GM12878 (cell line): ENCODE measurements at regions not wholly inside any gene's neighbourhood (a gene's known extent, or its start where the extent isn't known, plus 50 kb on each side); places are given as distances from the start of the nearest gene placed in this dataset.

Experiments
- ATAC-seq: fragments of 200-7000 bp; cut with Tn5 transposase; 3 replicates; pipeline ENCODE4 v1.9.1; 2020; ENCODE audit warnings: mild to moderate bottlenecking, moderate library complexity
- BruUV-seq: library from RNA; stranded (reverse); fragments of 400-500 nt; replicated peaks from 2 replicates; lab custom pipeline; 2021; lab: Mats Ljungman, UMichigan
- CTCF ChIA-PET: fragments of 300-600 bp; sonication (Branson Sonifier 250); formaldehyde crosslinking; extraction: SDS; loops from one replicate; lab custom pipeline; 2021; ENCODE audit warnings: inconsistent platforms; lab: Yijun Ruan, JAX
- POLR2A ChIA-PET: fragments of 350-600 bp; formaldehyde crosslinking; extraction: SDS; loops from one replicate; lab custom pipeline; 2021; ENCODE audit warnings: inconsistent platforms; lab: Charles Lee
- RAD21 ChIA-PET: fragments of 300-600 bp; sonication (Branson Sonifier 250); formaldehyde crosslinking; loops from one replicate; lab custom pipeline; 2023; ENCODE audit warnings: antibody characterized with exemption; ENCODE audit not compliant: unreplicated experiment; lab: Charles Lee
- SMC1A ChIA-PET: fragments of 300-600 bp; sonication (Branson Sonifier 250); formaldehyde crosslinking; loops from one replicate; lab custom pipeline; 2023; ENCODE audit not compliant: unreplicated experiment, uncharacterized antibody; lab: Charles Lee
- DNase-seq: peaks from one replicate; pipeline ENCODE4 v3.0.0-alpha.2; 2011; ENCODE audit warnings: low read depth, low spot score
- FAIRE-seq: peaks from 3 replicates; lab custom pipeline; 2011; peaks lifted over from hg19 to GRCh38; lab: Jason Lieb, UNC
- H2AFZ ChIP-seq: 2 replicates; pipeline ENCODE4 v1.6.0; 2011; ENCODE audit warnings: low read depth, low read length, control low read depth; ENCODE audit not compliant: control insufficient read depth
- H3K27ac ChIP-seq: 2 replicates; pipeline ENCODE4 v1.5.1; 2011; ENCODE audit warnings: control low read depth; ENCODE audit not compliant: control insufficient read depth, insufficient read depth
- H3K27me3 ChIP-seq, 2 experiments: replicated peaks in 1 of 2; 2 replicates each; pipeline versions ENCODE4 v1.6.0 to v1.6.1; 2011; ENCODE audit warnings: low read length in 1 of 2; ENCODE audit not compliant: control insufficient read depth in 2 of 2, insufficient read depth in 2 of 2
- H3K36me3 ChIP-seq, 2 experiments: 2 replicates each; pipeline ENCODE4 v1.5.1; 2011; ENCODE audit warnings: low read length in 1 of 2; ENCODE audit not compliant: control insufficient read depth in 2 of 2, insufficient read depth in 2 of 2
- H3K4me1 ChIP-seq: 2 replicates; pipeline ENCODE4 v1.6.1; 2011; ENCODE audit warnings: mild to moderate bottlenecking, low read length, moderate library complexity, mixed read lengths; ENCODE audit not compliant: control insufficient read depth, insufficient read depth
- H3K4me2 ChIP-seq: 2 replicates; pipeline ENCODE4 v1.6.0; 2011; ENCODE audit warnings: control low read depth; ENCODE audit not compliant: control insufficient read depth, insufficient read depth
- H3K4me3 ChIP-seq: fragments of 200-600 bp; sonication (generic); 2 replicates; pipeline ENCODE4 v1.5.1; 2016
- H3K79me2 ChIP-seq: 2 replicates; pipeline ENCODE4 v1.6.0; 2011; ENCODE audit warnings: low read length; ENCODE audit not compliant: control insufficient read depth, insufficient read depth
- H3K9ac ChIP-seq: 2 replicates; pipeline ENCODE4 v1.8.0; 2011; ENCODE audit warnings: low read length, control low read depth, mixed read lengths; ENCODE audit not compliant: control insufficient read depth, insufficient read depth
- H3K9me3 ChIP-seq: replicated peaks from 3 replicates; pipeline ENCODE4 v1.5.1; 2011; ENCODE audit warnings: mild to moderate bottlenecking, low read length; ENCODE audit not compliant: control insufficient read depth, insufficient read depth
- H4K20me1 ChIP-seq: 2 replicates; pipeline ENCODE4 v1.6.0; 2011; ENCODE audit not compliant: control insufficient read depth, insufficient read depth
- CBFB ChIP-seq: IDR thresholded peaks from 2 replicates; pipeline ENCODE4 v1.6.1; 2016; ENCODE audit warnings: antibody characterized with exemption, low read depth
- GATAD2B ChIP-seq: fragments of 450-650 bp; conservative IDR thresholded peaks from 2 replicates; pipeline ENCODE4 v1.6.1; 2017; ENCODE audit warnings: low read depth, mild to moderate bottlenecking, moderate library complexity
- MEF2B ChIP-seq: fragments of 450-650 bp; IDR thresholded peaks from 2 replicates; pipeline ENCODE4 v1.6.1; 2018; ENCODE audit warnings: mild to moderate bottlenecking, moderate library complexity; ENCODE audit not compliant: partially characterized antibody, poor library complexity, severe bottlenecking
- MXI1 ChIP-seq: fragments of 150-350 bp; IDR thresholded peaks from 2 replicates; pipeline ENCODE4 v1.6.1; 2011; ENCODE audit warnings: low read depth, mild to moderate bottlenecking, inconsistent platforms, low read length, improper control_type of control experiment
- MYB ChIP-seq: fragments of 150-350 bp; IDR thresholded peaks from 2 replicates; pipeline ENCODE4 v1.6.1; 2014; ENCODE audit warnings: mild to moderate bottlenecking, low read depth, low read length, borderline replicate concordance
- NBN ChIP-seq: fragments of 450-650 bp; IDR thresholded peaks from 2 replicates; pipeline ENCODE4 v1.6.1; 2016
- NFXL1 ChIP-seq: fragments of 450-650 bp; IDR thresholded peaks from 2 replicates; pipeline ENCODE4 v1.6.1; 2017; ENCODE audit warnings: antibody characterized with exemption, mild to moderate bottlenecking, borderline replicate concordance
- NFYB ChIP-seq: IDR thresholded peaks from 2 replicates; pipeline ENCODE4 v1.6.1; 2011; ENCODE audit warnings: low read depth, mild to moderate bottlenecking, low read length, improper control_type of control experiment, moderate library complexity; ENCODE audit not compliant: insufficient read depth
- RCOR1 ChIP-seq: conservative IDR thresholded peaks from 2 replicates; pipeline ENCODE4 v1.6.1; 2012; ENCODE audit warnings: low read depth, low read length, improper control_type of control experiment
- TCF7 ChIP-seq: IDR thresholded peaks from 2 replicates; pipeline ENCODE4 v1.6.1; 2014; ENCODE audit warnings: antibody characterized with exemption, borderline replicate concordance
- ZNF24 ChIP-seq: fragments of 450-650 bp; IDR thresholded peaks from 2 replicates; pipeline ENCODE4 v1.6.1; 2017; ENCODE audit warnings: antibody characterized with exemption, mild to moderate bottlenecking
- WGBS: methylation state at CpG from one replicate; pipeline ENCODE4 v1.1.6; 2016; ENCODE audit warnings: low lambda C conversion rate; ENCODE audit not compliant: insufficient replicate concordance, insufficient coverage; ENCODE audit errors: missing lambda C conversion rate; 5-methylcytosine and 5-hydroxymethylcytosine counted together
- in situ Hi-C: fragments of 300-500 bp; cut with MboI; formaldehyde crosslinking; loops from 9 replicates; pipeline ENCODE4 v1.14.3; 2018; ENCODE audit warnings: mixed read lengths
- intact Hi-C: fragments of 100-400 bp; cut with micrococcal nuclease; formaldehyde crosslinking; loops from one replicate; pipeline ENCODE4 v1.14.2; 2022; ENCODE audit not compliant: unreplicated experiment
- TF ChIP-seq, protein P1 (sequence below): IDR thresholded peaks from 2 replicates; pipeline ENCODE4 v1.6.1; 2012; ENCODE audit warnings: low read length, inconsistent platforms
- TF ChIP-seq, protein P2 (sequence below): fragments of 450-650 bp; IDR thresholded peaks from 2 replicates; pipeline ENCODE4 v1.6.1; 2017; ENCODE audit warnings: mild to moderate bottlenecking

DNA sequence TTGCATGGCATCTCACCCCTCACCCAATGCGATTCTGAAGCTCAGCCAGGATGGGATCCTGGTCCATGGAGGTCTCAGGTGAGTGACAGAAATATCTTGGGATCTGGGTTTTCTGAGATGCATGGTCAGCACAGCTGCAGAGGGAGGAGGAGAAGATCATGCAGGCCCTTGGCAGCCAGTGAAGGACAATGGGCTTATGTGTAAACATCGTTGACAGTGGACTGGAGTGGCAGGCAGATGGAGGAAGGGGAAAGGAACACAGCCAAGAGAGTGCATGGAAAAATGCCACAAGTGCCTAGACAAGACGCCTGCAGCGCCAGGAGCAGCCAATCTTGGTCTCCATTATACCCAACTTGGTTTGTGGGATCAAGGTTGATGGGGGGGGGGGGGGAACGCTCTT is 347.9 kb downstream of the MCTP2 start:
- DNase-seq (no peak), ATAC-seq (no peak), FAIRE-seq (no peak)
- Histone ChIP-seq H3K4me1 (no peaks in the 10 kb centered on the region), H3K4me3 (no peak overlapping the region), H2AFZ (no peak overlapping the region), H3K27me3 (no peaks in the 10 kb centered on the region; a peak in 2 of 4 replicates), H4K20me1 (no peaks in the 10 kb centered on the region), H3K9ac (no peak overlapping the region), H3K4me2 (no peak overlapping the region), H3K36me3 (no peaks in the 10 kb centered on the region), H3K79me2 (no peaks in the 10 kb centered on the region), H3K27ac (no peak overlapping the region), H3K9me3 (no peaks in the 10 kb centered on the region)
- ChIA-PET POLR2A (no interaction called here), SMC1A (no interaction called here), CTCF (interaction anchor here (1.0 to 1.6 kb wide), 2 partner anchors 91 to 166 kb away, joined by 3 read pairs; no protein-coding TSS in a partner anchor), RAD21 (no interaction called here)
- no TSS peak for BruUV-seq
- WGBS, result 16% methylated on average over 5 of the region's 5 CpGs
- intact Hi-C loops, result loop anchor here (5.0 to 10.0 kb wide), 2 partner anchors 167 to 414 kb away; no protein-coding TSS in a partner anchor
- TF ChIP-seq NFXL1 (no peak), CBFB (no peak), GATAD2B (no peak), MXI1 (no peak), NBN (no peak), RCOR1 (no peak), ZNF24 (no peak), NFYB (no peak), MYB (no peak), MEF2B (no peak), TCF7 (no peak)
- TF ChIP-seq, protein P1, sequence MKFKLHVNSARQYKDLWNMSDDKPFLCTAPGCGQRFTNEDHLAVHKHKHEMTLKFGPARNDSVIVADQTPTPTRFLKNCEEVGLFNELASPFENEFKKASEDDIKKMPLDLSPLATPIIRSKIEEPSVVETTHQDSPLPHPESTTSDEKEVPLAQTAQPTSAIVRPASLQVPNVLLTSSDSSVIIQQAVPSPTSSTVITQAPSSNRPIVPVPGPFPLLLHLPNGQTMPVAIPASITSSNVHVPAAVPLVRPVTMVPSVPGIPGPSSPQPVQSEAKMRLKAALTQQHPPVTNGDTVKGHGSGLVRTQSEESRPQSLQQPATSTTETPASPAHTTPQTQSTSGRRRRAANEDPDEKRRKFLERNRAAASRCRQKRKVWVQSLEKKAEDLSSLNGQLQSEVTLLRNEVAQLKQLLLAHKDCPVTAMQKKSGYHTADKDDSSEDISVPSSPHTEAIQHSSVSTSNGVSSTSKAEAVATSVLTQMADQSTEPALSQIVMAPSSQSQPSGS, result no peak
- TF ChIP-seq, protein P2, sequence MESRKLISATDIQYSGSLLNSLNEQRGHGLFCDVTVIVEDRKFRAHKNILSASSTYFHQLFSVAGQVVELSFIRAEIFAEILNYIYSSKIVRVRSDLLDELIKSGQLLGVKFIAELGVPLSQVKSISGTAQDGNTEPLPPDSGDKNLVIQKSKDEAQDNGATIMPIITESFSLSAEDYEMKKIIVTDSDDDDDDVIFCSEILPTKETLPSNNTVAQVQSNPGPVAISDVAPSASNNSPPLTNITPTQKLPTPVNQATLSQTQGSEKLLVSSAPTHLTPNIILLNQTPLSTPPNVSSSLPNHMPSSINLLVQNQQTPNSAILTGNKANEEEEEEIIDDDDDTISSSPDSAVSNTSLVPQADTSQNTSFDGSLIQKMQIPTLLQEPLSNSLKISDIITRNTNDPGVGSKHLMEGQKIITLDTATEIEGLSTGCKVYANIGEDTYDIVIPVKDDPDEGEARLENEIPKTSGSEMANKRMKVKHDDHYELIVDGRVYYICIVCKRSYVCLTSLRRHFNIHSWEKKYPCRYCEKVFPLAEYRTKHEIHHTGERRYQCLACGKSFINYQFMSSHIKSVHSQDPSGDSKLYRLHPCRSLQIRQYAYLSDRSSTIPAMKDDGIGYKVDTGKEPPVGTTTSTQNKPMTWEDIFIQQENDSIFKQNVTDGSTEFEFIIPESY, result no peak
- in situ Hi-C loops, result no loop called here
